ENCODE measurements at regions not wholly inside any gene's neighbourhood (a gene's known extent, or its start where the extent isn't known, plus 50 kb on each side); places are given as distances from the start of the nearest gene placed in this dataset.
"Not testable (repeated sequence)": the region's sequence is repeated elsewhere in the genome, so short reads cannot be mapped to it uniquely, and the experiment has no call there.

- DNase-seq = no peak
These were observed 163.7 kb upstream of the NAMPT start for GRCh38 chr7:106448346-106448991.

DNA sequence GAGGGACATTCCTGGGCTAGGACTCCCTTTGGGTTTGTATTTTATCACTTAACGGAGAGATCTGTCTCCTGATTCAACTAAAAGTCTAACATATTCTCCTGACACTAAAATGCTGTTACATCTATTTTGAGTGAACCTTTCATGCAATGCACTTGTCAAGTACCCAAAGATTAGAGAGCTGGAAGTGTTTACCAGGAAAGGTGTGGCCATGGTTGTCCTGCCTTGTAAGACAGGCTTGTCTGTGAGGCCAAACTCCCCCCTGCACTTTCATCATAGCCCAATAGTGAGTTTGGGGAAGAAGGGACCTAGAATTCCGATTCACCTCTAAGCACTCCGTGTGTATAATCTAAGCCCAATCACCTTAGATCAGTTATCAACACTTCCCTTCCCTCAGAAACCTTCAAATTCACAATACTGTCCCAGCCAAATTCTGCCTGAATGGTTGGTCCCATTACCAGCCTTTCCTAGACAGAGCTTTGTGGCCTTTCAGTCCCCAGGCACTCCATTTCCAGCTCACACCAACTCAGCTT lies 162.6 kb upstream of the NAMPT start:
- DNase-seq = no peak

GRCh38 chr7:106445366-106445765 lies 160.6 kb upstream of the NAMPT start:
- not testable (repeated sequence) for DNase-seq

GRCh38 chr7:106444068-106444655 lies 159.4 kb upstream of the NAMPT start:
- no peak for DNase-seq

- DNase-seq = no peak
These were observed 158.4 kb upstream of the NAMPT start for GRCh38 chr7:106443156-106443555.

DNA sequence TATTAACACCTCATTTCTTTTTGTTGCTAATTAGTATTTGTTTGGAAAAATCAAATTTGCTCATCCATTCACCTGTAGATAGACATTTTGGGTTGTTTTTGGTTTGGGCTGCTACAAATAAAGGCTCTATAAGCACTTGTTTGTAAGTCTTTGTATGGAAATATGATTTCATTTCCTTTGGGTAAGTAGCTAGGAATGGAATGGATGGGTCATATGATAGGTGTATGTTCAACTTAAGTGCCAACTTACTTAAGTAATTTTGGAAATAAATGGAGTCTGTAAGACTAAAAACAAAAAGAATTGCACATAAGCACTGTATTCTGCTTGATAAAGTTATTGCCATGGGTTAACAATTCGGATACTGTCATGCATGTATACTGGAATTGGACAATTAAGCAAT lies 157.7 kb upstream of the NAMPT start:
- no peak for DNase-seq

DNA sequence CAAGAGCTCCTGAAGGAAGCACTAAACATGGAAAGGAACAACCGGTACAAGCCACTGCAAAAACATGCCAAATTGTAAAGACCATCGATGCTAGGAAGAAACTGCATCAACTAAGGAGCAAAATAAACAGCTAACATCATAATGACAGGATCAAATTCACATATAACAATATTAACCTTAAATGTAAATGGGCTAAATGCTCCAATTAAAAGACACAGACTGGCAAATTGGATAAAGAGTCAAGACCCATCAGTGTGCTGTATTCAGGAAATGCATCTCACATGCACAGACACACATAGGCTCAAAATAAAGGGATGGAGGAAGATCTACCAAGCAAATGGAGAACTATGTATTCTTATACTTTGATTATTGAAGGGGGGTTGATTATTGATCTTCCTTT lies 156.6 kb upstream of the NAMPT start:
- not testable (repeated sequence) for DNase-seq

DNA sequence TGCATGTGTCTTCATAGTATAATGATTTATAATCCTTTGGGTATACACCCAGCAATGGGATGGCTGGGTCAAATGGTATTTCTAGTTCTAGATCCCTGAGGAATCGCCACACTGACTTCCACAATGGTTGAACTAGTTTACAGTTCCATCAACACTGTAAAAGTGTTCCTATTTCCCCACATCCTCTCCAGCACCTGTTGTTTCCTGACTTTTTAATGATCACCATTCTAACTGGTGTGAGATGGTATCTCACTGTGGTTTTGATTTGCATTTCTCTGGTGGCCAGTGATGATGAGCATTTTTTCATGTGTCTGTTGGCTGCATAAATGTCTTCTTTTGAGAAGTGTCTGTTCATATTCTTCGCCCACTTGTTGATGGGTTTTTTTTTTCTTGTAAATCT lies 152.2 kb upstream of the NAMPT start:
- DNase-seq = not testable (repeated sequence)

- no peak for DNase-seq
These were observed 148.6 kb upstream of the NAMPT start for GRCh38 chr7:106433377-106433776.

DNA sequence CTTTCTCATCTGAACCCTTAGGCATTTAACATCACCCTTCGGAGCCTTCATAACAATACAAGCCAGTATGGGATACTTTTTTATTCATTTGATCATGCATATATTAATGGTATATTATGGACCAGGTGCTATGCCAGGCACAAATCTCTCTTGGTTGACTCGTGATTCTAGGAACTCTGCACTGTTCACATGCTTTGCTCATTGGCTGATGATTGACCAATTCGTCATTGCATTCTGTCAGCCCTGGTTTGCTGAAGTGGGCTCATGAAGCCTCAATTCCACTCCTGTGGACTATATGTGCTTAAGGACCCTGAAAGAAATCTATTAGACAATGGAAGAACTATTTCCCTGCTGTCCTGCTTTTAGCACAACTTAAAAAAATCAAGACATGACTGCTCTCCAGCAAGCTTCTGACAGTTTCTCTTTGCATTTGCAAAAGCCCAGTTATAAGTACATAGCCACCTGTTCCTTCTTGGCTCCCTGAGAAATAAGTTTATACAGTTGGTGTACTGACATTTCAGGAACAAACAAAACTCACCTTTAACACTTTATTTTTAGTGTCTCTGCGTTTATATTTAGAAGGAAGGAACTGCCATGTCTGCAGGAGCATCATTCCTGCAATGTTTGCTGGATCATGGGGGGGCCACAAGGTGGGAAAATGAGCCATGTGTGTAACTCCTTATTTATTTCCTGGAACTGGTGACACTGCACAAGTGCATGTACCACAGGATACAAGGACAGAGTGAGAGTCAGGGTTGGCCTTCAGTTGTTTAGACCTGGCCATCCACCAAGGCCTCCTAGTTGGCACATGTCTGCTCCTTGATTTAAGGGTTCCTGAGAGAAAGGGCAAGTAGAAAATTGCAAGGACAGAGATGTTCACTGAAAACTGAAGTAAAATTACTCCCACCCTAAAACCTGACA lies 146.0 kb upstream of the NAMPT start:
- DNase-seq = no peak

DNA sequence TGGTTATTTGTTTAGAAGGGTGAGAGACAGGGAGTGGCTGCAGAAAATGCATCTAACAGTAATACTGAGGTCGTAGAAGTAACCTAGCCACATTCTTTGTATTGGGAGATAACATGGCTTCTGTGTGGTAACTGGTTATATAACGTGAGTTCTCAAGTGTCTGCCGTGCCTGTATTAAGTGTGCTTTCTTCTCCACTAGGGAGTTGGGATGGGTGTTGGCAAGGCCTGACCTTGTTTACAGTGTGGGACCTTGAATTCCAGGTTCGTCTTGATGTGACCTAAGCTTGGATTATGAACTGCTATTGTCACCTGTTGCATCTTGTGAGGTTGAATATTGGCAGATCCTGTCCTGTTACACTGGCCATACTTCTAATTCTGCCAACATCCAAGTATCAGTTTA lies 145.3 kb upstream of the NAMPT start:
- no peak for DNase-seq

DNA sequence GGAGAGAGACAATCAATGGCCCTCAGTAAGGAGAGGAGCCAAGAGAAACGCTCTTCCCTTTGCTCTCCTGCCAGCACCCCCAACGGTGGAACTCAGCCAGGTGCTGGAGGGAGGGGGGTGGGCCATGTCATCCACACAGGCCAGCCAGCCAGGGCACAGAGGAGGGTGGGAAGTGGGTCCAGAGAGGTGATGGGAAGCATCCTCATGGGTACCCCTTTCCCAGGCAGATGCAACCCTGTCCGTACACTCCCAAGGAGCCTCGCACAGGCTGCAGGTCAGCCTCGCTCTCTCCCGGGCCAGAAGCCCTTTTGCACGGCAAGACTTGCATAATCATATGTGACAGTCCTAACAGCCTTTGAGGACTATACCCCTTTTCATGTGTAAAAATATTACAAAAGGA lies 142.0 kb upstream of the NAMPT start:
- no peak for DNase-seq

DNA sequence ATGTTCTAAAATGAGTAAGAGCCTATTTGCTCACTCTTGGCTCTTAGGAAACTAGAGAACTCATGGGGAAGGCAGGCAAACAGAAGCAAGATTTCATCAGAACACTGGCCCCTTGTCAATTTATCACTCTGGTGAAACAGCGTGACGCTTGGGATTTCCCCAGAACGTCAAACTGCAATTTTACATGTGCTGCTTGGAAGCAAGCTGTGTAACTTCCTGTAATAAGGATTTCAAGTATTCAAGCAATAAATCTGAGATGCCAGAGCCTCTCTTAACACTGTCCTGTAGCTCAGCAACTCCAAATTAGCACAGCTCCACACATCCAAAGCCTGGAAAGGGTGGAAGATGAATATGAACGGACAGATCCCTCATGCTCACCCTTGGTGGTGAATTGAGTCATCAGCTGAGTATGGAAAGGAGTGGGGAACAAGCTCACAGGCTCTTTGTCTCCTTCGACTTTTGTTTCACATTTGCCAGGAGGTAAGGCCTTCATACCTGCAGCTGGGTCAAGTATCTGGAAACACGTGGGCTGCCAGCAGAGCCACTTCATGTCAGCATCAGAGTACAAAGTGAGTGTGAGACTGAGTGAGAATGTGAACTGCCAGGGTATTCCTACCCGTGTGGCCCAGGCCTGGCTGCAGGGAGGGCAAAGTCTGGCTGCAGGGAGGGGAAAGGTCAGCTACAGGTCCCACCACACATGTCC lies 140.4 kb upstream of the NAMPT start:
- peak; percentile 77 to 85 for DNase-seq

- no peak for DNase-seq
These were observed 139.8 kb upstream of the NAMPT start for GRCh38 chr7:106424476-106425016.

GRCh38 chr7:106423821-106424475 lies 139.2 kb upstream of the NAMPT start:
- no peak for DNase-seq

GRCh38 chr7:106423111-106423510 lies 138.3 kb upstream of the NAMPT start:
- no peak for DNase-seq

GRCh38 chr7:106421181-106421762 lies 136.5 kb upstream of the NAMPT start:
- DNase-seq = peak in 1 of 2 experiments; percentile 40

DNA sequence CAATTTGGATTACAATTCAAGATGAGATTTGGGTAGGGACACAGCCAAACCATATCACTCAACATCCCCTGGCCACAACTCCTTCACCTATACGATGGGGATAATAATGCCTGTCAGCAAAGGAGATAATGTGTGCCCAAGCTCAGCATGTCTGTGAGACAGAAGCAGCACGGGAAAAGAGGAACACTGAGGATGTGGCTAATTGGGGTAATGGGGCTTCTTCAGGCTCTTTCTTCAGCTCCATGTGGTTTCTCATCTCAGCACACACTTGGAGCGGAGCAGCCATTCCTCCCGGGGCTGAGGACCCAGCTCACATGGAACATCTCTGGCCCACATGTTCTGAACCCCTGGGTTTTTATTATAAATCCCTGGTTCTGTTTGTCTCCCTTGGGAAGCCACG lies 136.0 kb upstream of the NAMPT start:
- DNase-seq = no peak

DNA sequence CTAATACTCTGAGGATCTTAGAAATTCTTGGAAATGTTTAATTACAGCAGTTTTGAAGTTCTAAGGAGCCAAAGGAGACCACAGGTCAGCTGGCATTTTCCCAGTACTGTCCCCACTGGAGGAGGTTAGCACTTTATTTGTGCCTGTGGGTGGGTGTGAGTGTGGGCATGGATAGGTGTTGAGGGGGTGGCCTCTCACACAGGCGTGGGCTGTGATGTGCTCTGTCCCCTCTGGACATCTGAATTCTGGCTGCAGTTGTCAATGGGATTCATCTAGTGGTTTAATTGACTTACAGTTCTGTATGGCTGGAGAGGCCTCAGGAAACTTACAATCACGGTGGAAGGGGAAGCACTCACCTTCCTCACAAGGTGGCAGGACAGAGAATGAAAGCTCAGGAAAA lies 135.4 kb upstream of the NAMPT start:
- no peak for DNase-seq

DNA sequence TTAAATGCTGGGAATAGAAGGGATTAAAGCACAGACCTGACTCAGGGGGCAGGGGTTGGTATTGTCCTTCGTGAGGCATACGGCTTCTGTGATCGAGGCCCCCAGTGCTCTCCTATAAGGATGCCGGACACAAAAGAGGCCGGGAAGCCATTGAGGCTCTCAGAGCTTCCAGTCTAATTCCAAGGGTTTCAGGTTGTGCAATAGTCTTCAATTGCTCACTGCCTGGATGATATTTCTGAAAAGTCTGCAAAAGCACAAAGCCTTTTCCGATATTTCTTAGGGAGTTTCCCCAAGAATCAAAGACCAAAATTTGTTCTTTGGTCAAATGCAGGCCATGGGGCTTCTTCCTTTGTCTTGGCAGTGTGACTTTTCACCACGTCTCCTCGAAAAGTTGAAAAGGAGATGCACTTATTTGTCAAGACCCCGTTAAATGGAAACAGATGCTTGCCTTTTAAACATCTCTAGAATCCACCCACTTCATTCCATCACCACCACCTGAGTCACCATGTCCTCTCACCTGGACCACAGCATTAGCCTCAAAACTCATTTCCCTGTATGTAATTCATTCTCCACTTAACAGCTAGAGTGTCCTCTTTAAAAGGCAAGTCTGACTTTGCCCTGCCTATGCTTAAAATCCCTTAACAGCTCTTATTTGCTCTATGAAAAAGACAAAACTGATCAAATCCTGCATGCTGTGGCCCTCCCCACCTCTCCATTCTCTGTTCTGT lies 134.8 kb upstream of the NAMPT start:
- DNase-seq = peak in 1 of 2 experiments; percentile 40

DNA sequence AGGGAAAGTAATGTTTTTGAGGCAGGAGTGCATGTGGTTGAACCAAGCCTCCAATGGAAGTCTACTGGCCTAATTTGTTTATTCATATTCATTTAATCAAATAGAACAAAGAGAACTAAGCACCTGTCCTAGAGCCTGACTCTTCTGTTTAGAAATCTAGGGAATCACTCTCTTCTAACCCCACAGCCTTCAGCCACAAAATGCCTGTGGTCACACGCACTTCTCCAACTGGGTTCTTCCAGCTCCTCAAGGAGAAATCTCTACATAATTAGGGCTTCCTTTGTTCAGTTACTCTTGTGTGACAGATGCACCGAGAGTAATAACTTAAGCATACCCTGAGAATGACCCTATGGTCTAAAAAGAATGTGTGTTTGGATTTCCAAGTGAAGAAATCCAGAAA lies 133.7 kb upstream of the NAMPT start:
- DNase-seq = no peak
